Fibroblast of villous mesenchyme (primary cell): ENCODE measurements at regions not wholly inside any gene's neighbourhood (a gene's known extent, or its start where the extent isn't known, plus 50 kb on each side); places are given as distances from the start of the nearest gene placed in this dataset.

Experiments used
- DNase-seq: peaks from one replicate; pipeline ENCODE4 v3.0.0-alpha.2; 2010; ENCODE audit warnings: low read depth
- H3K4me3 ChIP-seq: 2 replicates; pipeline ENCODE4 v1.5.1; 2011; ENCODE audit warnings: low read depth, mild to moderate bottlenecking, low read length
- TF ChIP-seq, protein P1 (sequence below): IDR thresholded peaks from 2 replicates; pipeline ENCODE4 v1.5.1; 2012; ENCODE audit warnings: low read depth, mild to moderate bottlenecking, low read length; ENCODE audit not compliant: insufficient read depth

DNA sequence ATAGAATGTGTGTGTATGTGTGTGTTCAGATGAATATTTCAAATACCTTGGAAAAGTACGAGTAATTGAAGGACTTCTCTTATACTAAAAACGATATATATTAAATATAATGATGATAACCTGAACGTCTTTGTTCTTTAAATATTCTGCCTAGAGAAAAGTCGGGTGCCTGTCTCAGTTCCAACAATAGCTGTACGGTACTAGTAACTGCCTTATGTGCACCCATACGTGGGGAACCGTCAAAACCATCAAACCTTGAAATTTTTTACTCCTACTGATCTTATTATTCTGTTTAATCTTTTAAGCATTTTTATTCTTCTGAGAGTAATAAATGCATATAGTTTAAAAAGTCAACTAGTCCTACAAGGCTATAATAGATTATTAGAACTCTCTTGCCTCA lies 1045.7 kb downstream of the C4orf33 start:
- DNase-seq = no peak
- TF ChIP-seq, protein P1, sequence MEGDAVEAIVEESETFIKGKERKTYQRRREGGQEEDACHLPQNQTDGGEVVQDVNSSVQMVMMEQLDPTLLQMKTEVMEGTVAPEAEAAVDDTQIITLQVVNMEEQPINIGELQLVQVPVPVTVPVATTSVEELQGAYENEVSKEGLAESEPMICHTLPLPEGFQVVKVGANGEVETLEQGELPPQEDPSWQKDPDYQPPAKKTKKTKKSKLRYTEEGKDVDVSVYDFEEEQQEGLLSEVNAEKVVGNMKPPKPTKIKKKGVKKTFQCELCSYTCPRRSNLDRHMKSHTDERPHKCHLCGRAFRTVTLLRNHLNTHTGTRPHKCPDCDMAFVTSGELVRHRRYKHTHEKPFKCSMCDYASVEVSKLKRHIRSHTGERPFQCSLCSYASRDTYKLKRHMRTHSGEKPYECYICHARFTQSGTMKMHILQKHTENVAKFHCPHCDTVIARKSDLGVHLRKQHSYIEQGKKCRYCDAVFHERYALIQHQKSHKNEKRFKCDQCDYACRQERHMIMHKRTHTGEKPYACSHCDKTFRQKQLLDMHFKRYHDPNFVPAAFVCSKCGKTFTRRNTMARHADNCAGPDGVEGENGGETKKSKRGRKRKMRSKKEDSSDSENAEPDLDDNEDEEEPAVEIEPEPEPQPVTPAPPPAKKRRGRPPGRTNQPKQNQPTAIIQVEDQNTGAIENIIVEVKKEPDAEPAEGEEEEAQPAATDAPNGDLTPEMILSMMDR = no peak
- no peak overlapping the region for H3K4me3 ChIP-seq

DNA sequence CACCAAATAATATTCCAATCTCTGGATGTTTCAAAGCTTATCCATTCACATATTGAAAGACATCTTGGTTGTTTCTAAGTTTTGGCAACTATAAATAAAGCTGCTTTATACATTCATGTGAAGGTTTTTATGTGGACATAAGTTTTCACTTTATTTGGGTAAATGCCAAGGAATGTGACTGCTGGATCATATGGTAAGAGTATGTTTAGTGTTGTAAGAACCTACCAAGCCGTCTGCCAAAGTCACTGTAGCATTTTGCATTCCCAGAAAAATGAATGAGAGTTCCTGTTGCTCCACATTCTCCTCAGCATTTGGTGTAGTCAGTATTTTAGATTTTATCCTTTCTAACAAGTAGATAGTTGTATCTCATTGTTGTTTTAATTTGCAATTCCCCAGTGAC lies 1047.7 kb downstream of the C4orf33 start:
- DNase-seq = no peak
- TF ChIP-seq, protein P1 = no peak
- no peak overlapping the region for H3K4me3 ChIP-seq

DNA sequence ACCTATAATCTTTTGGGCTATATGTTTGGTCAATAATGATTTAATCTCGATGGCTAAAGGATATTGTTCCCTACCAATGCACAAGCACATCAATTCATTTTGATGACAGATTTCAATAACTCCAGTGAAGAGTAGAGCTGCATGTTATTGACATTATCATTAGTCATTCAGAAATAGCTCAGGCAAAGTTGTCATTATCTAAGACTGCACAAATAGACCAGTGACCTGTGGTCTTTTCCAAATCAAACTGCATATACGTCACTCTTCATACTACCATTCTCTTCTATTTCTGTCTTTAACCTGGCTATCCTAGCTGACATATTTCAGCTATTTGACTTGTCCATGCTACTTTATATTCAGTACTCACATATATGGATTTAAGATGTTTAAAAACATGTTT lies 1050.8 kb downstream of the C4orf33 start:
- no peak for DNase-seq
- no peak overlapping the region for H3K4me3 ChIP-seq
- TF ChIP-seq, protein P1 = no peak

DNA sequence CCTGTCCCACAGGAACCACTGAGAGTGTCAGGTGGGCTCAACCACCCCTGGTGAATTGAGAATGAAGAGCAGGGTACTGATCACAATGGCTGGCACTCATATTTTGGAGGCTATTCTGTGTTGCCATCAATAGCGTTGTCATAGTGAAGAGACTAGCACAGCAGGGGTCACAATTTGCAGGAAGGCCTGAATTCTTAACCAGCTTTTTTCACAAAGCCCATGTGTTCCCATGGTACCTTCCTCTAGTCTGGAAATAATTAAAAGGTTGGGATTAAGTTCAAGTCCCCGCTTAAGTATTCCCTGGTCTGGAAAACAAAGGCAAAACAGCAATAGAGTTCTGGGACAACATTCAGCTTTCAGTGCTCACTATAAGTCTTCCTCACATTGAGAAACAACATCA lies 1051.7 kb downstream of the C4orf33 start:
- TF ChIP-seq, protein P1 = no peak
- DNase-seq = no peak
- H3K4me3 ChIP-seq = no peak overlapping the region

DNA sequence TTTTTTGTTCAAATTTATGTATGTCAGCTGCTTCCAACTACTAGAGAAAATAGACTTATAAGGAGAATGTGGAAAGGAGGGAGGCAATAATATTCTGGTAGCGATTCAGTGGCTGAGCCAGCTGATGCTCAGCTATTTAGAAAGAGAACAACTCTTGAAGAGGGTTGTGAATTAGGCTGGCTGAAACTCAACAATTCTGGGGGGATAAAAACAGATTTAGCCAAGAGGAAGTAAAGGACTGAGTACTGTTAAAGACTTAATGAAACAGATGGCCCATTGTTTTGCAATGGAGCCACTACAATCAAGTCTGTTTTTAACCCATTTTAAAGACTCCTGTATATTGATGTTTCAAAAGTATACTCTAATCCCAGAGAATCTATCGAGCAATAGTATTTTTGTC lies 1058.9 kb downstream of the C4orf33 start:
- TF ChIP-seq, protein P1 = no peak
- DNase-seq = no peak
- H3K4me3 ChIP-seq = no peak overlapping the region

DNA sequence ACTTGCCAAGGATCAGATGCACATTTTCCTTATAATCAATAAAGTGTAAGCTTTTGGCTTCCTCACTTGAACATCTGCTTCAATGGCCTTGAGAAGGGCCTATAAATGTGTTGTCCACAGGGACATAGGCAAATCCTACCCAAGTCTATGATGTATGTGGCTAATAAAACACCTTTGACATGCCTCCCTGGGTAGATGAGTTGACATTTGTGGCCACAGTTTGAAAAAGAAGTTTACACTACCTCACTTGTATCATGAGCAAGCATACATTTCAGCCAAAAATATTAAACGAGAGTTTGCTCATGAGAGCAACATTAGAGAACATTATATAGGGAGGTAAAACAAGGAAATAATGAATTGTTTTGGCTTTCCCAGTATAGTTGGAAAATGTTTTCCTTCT lies 1067.7 kb downstream of the C4orf33 start:
- no peak for DNase-seq
- TF ChIP-seq, protein P1 = no peak
- no peak overlapping the region for H3K4me3 ChIP-seq

DNA sequence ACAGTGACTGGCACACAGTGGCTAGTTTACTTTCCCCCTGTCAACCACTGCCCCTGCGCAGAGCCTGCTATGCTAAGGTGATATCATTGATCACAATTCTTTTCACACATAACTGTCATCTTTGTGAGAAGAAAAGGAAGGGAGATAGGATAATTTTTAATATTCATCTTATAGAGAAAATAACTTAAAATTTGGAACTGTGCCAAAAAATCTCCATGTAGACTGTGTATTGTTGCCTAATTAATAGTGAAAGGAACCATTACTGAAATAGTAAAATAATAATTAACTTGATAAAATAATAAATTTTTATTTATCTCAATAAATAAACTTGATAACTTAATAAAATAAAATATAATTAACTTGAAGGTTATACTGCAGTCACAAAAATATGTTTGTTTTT lies 1069.4 kb downstream of the C4orf33 start:
- DNase-seq = no peak
- TF ChIP-seq, protein P1 = no peak

More for the DNA sequence above, 1069.4 kb downstream of the C4orf33 start:
- no peak overlapping the region for H3K4me3 ChIP-seq
